Neutrophil (primary cell): ENCODE measurements at regions not wholly inside any gene's neighbourhood (a gene's known extent, or its start where the extent isn't known, plus 50 kb on each side); places are given as distances from the start of the nearest gene placed in this dataset.
"Not testable (repeated sequence)": the region's sequence is repeated elsewhere in the genome, so short reads cannot be mapped to it uniquely, and the experiment has no call there.

Source experiments
- H3K27ac ChIP-seq: fragments of 200-600 bp; sonication (generic); 2 replicates; pipeline ENCODE4 v1.5.1; 2016; ENCODE audit warnings: mild to moderate bottlenecking, moderate library complexity
- H3K27me3 ChIP-seq: fragments of 200-600 bp; sonication (generic); 2 replicates; pipeline ENCODE4 v1.6.0; 2016; ENCODE audit warnings: mild to moderate bottlenecking
- H3K36me3 ChIP-seq: fragments of 200-600 bp; sonication (generic); 2 replicates; pipeline ENCODE4 v1.5.1; 2017
- H3K4me1 ChIP-seq, 2 experiments: fragments of 200-600 bp in 1 of 2; sonication (generic) in 1 of 2; 1 replicate in 1 of 2; 2 replicates in 1 of 2; pipeline versions ENCODE4 v1.5.1 to v1.6.1; 2013 to 2016; ENCODE audit warnings: low read depth in 1 of 2, low read length in 1 of 2, mild to moderate bottlenecking in 1 of 2, moderate library complexity in 1 of 2; ENCODE audit not compliant: control insufficient read depth in 1 of 2, insufficient read depth in 1 of 2
- H3K4me3 ChIP-seq, 2 experiments: fragments of 200-600 bp in 1 of 2; sonication (generic) in 1 of 2; 1 replicate in 1 of 2; 2 replicates in 1 of 2; pipeline ENCODE4 v1.5.1; 2013 to 2016; ENCODE audit warnings: low read depth in 1 of 2, low read length in 1 of 2, mild to moderate bottlenecking in 1 of 2, moderate library complexity in 1 of 2
- H3K9me3 ChIP-seq: fragments of 200-600 bp; sonication (generic); 2 replicates; pipeline ENCODE4 v1.5.1; 2016
- CTCF ChIP-seq: fragments of 200-600 bp; sonication (generic); IDR thresholded peaks from 2 replicates; pipeline ENCODE4 v1.5.1; 2016; ENCODE audit warnings: antibody characterized with exemption

- H3K4me3 ChIP-seq, H3K4me1 ChIP-seq, H3K9me3 ChIP-seq, H3K36me3 ChIP-seq, H3K27ac ChIP-seq, H3K27me3 ChIP-seq: not testable (repeated sequence)
Observed at GRCh38 chr16:32038783-32039496, 165.3 kb downstream of the ZNF267 start.

- not testable (repeated sequence) for H3K27ac ChIP-seq, H3K36me3 ChIP-seq, H3K4me1 ChIP-seq, H3K9me3 ChIP-seq, H3K4me3 ChIP-seq, H3K27me3 ChIP-seq
Observed at GRCh38 chr16:32039919-32040318, 166.3 kb downstream of the ZNF267 start.

GRCh38 chr16:32066016-32066651, 187.0 kb upstream of the TP53TG3D start:
- not testable (repeated sequence) for H3K4me3 ChIP-seq, H3K27me3 ChIP-seq, H3K27ac ChIP-seq, H3K9me3 ChIP-seq, H3K4me1 ChIP-seq, H3K36me3 ChIP-seq

GRCh38 chr16:32071586-32071985, 181.5 kb upstream of the TP53TG3D start:
- not testable (repeated sequence) for H3K27ac ChIP-seq, H3K9me3 ChIP-seq, H3K4me3 ChIP-seq, H3K27me3 ChIP-seq, H3K4me1 ChIP-seq, H3K36me3 ChIP-seq

GRCh38 chr16:32083891-32084290, 169.2 kb upstream of the TP53TG3D start:
- not testable (repeated sequence) for H3K4me3 ChIP-seq, H3K4me1 ChIP-seq, H3K27ac ChIP-seq, H3K9me3 ChIP-seq, H3K36me3 ChIP-seq
- H3K27me3 ChIP-seq, result peaks cover 39% of the 10 kb centered on the region

- H3K4me3 ChIP-seq, H3K4me1 ChIP-seq, H3K36me3 ChIP-seq, H3K9me3 ChIP-seq, H3K27ac ChIP-seq: not testable (repeated sequence)
- peaks cover 39% of the 10 kb centered on the region for H3K27me3 ChIP-seq
Observed at GRCh38 chr16:32084656-32085401, 168.3 kb upstream of the TP53TG3D start.

GRCh38 chr16:32085438-32086141, 167.5 kb upstream of the TP53TG3D start:
- H3K36me3 ChIP-seq, H3K27ac ChIP-seq, H3K4me1 ChIP-seq, H3K4me3 ChIP-seq, H3K9me3 ChIP-seq: not testable (repeated sequence)
- H3K27me3 ChIP-seq, result peaks cover 39% of the 10 kb centered on the region

- H3K4me3 ChIP-seq, H3K4me1 ChIP-seq, H3K9me3 ChIP-seq, H3K27ac ChIP-seq, H3K36me3 ChIP-seq: not testable (repeated sequence)
- peaks cover 47% of the 10 kb centered on the region for H3K27me3 ChIP-seq
Observed at GRCh38 chr16:32115562-32115961, 137.5 kb upstream of the TP53TG3D start.

GRCh38 chr16:32116080-32116479, 137.0 kb upstream of the TP53TG3D start:
- no peaks in the 10 kb centered on the region for H3K4me1 ChIP-seq

GRCh38 chr16:32116533-32116932, 136.6 kb upstream of the TP53TG3D start:
- not testable (repeated sequence) for H3K9me3 ChIP-seq, H3K36me3 ChIP-seq, H3K4me1 ChIP-seq, H3K4me3 ChIP-seq, H3K27ac ChIP-seq
- peaks cover 47% of the 10 kb centered on the region for H3K27me3 ChIP-seq

More at GRCh38 chr16:32116080-32116479, 137.0 kb upstream of the TP53TG3D start:
- Histone ChIP-seq H3K36me3 (no peaks in the 10 kb centered on the region), H3K27me3 (peaks cover 47% of the 10 kb centered on the region), H3K4me3 (no peak overlapping the region), H3K9me3 (peaks cover 7% of the 10 kb centered on the region), H3K27ac (no peak overlapping the region)
- TF ChIP-seq CTCF, result no peak

- peaks cover 27% of the 10 kb centered on the region for H3K27me3 ChIP-seq
- not testable (repeated sequence) for H3K36me3 ChIP-seq, H3K4me1 ChIP-seq, H3K4me3 ChIP-seq, H3K27ac ChIP-seq, H3K9me3 ChIP-seq
Observed at GRCh38 chr16:32120372-32120771, 132.7 kb upstream of the TP53TG3D start.

- H3K4me3 ChIP-seq, H3K36me3 ChIP-seq, H3K4me1 ChIP-seq, H3K9me3 ChIP-seq, H3K27ac ChIP-seq: not testable (repeated sequence)
- H3K27me3 ChIP-seq, result peaks cover 23% of the 10 kb centered on the region
Observed at GRCh38 chr16:32120779-32121178, 132.3 kb upstream of the TP53TG3D start.
